AG04449 (cell line): ENCODE measurements at regions not wholly inside any gene's neighbourhood (a gene's known extent, or its start where the extent isn't known, plus 50 kb on each side); places are given as distances from the start of the nearest gene placed in this dataset.
A peak's percentile ranks its signal among the peaks of the same experiment; 100 is the strongest.

ENCODE experiments used
- CTCF ChIA-PET: fragments of 350-600 bp; formaldehyde crosslinking; extraction: SDS; loops from one replicate; lab custom pipeline; 2021; ENCODE audit warnings: antibody characterized with exemption; lab: Yijun Ruan, JAX
- POLR2A ChIA-PET: fragments of 400-600, 350-600 bp; formaldehyde crosslinking; extraction: SDS; loops from one replicate; lab custom pipeline; 2020; ENCODE audit warnings: antibody characterized with exemption, inconsistent platforms; lab: Yijun Ruan, JAX
- DNase-seq: peaks from one replicate; pipeline ENCODE4 v3.0.0-alpha.2; 2010; ENCODE audit warnings: low read depth, low spot score
- H3K4me3 ChIP-seq: 2 replicates; pipeline ENCODE4 v1.5.1; 2011; ENCODE audit warnings: low read depth, mild to moderate bottlenecking, control low read depth, low read length
- TF ChIP-seq, protein P1 (sequence below): IDR thresholded peaks from one replicate; pipeline ENCODE4 v1.5.1; 2011; ENCODE audit warnings: mild to moderate bottlenecking, moderate library complexity, low read length, control low read depth, inconsistent platforms; ENCODE audit not compliant: insufficient read depth; ENCODE audit errors: missing control alignments

DNA sequence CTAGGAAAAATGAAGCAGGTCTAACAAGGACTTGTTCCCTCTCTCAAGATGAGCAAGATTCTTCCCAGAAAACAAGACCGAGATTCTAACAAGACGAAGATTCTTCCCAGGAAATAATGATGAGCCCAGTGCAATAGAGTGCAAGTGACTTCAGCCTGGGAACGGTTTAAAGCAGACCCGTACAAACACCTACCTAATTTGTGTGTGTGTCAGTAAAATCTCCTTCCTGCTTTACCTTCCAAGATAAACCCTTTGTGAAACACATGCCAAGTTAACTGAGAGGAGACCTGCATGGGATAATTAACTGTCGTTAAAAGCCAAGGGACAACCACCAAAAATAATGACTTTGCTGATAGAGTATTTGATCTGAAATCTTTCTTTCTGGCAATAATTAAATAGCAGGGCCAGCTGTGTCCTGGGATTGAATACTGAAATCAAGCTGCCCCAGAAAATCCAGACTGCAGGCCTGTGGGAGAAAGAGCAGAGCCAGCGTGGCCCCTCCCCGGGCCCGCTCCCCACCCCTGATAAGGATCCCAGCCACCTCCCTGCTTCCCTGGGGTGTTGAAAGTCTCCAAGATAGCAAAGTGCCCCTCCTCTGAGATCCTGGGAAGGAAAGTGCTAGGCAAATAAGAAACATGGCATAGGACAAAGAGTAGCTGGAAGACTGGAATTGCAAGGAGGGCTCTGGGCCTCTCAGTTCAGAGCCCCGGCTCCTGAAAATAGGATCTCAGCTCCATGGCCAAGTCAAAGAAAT is 145.5 kb downstream of the CYP26B1 start:
- ChIA-PET POLR2A (no interaction called here), CTCF (interaction anchor here (1.0 to 2.7 kb wide), 3 partner anchors 8 to 198 kb away, joined by 3 to 17 read pairs (median 3); no protein-coding TSS in a partner anchor)
- H3K4me3 ChIP-seq: no peak overlapping the region
- no peak for DNase-seq
- TF ChIP-seq, protein P1, sequence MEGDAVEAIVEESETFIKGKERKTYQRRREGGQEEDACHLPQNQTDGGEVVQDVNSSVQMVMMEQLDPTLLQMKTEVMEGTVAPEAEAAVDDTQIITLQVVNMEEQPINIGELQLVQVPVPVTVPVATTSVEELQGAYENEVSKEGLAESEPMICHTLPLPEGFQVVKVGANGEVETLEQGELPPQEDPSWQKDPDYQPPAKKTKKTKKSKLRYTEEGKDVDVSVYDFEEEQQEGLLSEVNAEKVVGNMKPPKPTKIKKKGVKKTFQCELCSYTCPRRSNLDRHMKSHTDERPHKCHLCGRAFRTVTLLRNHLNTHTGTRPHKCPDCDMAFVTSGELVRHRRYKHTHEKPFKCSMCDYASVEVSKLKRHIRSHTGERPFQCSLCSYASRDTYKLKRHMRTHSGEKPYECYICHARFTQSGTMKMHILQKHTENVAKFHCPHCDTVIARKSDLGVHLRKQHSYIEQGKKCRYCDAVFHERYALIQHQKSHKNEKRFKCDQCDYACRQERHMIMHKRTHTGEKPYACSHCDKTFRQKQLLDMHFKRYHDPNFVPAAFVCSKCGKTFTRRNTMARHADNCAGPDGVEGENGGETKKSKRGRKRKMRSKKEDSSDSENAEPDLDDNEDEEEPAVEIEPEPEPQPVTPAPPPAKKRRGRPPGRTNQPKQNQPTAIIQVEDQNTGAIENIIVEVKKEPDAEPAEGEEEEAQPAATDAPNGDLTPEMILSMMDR: no peak

DNA sequence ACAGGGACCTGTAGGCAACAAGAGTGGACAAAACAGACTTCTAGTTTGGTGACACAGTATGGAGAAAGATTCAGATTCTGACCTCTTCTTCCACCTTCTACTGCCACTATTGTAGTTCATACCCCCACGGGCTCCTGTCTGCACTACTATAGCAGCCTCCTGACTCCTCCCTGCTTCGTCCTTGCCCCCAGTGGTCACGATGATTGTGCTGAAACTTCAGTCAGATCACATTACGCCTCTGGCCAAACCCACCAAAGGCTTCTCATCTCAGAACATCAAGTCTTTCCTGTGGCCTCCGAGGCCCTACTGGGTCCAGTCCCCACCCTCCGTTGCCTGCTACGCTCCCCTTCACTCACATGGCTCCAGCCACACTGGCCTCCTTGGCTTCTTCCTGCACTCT is 147.6 kb downstream of the CYP26B1 start:
- no peak overlapping the region for H3K4me3 ChIP-seq
- CTCF ChIA-PET: no interaction called here
- DNase-seq: no peak
- TF ChIP-seq, protein P1: no peak
- POLR2A ChIA-PET: no interaction called here

DNA sequence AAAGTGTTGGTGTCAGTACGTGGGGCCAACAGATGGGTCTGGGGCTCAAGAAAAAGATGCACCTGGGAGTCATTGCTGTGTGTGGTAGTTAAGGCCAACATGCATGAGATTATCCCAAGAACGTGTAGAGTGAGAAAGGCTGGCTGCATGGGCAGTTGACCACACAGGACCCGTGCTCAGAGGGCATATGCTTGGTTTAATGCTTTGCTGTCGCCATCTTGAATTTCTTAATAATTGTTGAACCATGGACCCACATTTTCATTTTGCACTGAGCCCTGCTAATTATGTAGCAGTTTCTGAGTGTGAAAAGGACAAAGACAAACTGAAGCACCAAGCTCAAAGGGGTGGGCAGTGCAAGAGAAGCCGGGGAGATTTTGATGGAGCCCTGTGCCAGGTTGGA is 148.1 kb downstream of the CYP26B1 start:
- ChIA-PET CTCF (no interaction called here), POLR2A (no interaction called here)
- TF ChIP-seq, protein P1: no peak
- no peak for DNase-seq
- no peak overlapping the region for H3K4me3 ChIP-seq

DNA sequence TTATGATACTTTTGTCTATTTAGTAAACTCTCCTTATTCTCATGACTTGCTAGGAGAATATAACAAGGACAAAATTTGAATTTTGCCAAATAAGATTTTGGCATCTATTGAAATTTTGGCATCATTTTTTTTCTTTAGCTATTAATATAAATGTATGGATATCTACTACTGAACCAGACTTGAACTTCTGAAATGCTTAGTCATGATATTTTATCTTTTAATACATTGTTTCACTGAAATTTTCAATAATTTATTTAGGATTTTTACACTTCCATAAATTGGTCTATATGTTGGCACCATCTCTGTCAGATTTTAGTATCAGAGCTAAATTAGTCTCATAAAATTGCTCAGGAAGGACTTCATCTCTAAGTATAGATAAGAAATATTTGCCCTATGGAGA is 149.8 kb downstream of the CYP26B1 start:
- POLR2A ChIA-PET: no interaction called here
- TF ChIP-seq, protein P1: no peak
- no peak overlapping the region for H3K4me3 ChIP-seq
- no peak for DNase-seq
- CTCF ChIA-PET: interaction anchor here (0.7 to 1.0 kb wide), 2 partner anchors 196 to 200 kb away, joined by 3 to 5 read pairs; no protein-coding TSS in a partner anchor

DNA sequence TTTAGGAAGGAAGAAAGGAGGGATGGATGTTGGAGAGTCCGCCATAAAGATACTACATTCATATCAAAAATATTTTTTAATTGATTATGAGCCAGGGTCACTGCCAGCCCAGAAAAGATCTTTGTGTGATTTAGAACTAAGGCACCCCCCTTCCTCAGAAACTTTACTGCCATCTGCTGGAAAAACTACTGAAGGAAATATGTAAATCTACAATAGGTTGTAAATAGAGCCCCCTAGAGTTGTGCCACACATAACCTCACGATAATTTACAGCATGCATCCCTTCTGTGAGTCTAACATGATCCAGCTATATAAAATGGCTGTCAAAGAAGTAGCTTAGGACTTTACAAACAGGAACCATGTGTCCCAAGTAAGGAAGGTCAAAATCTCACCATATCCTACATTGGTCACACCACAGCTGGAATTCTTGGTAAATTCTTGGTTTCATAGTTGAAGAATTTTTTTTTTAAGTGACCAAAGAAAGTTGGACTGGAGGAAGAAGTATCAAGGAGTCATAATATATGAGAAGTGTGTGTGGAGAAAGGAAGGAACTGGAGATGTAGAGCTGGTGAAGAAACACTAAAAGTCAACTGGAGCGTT is 152.5 kb downstream of the CYP26B1 start:
- ChIA-PET CTCF (interaction anchor here (0.8 to 10.7 kb wide), 27 partner anchors 9 to 450 kb away, joined by 3 to 208 read pairs (median 4); no protein-coding TSS in a partner anchor), POLR2A (no interaction called here)
- H3K4me3 ChIP-seq: no peak overlapping the region
- no peak for DNase-seq
- TF ChIP-seq, protein P1: peak; percentile 29

DNA sequence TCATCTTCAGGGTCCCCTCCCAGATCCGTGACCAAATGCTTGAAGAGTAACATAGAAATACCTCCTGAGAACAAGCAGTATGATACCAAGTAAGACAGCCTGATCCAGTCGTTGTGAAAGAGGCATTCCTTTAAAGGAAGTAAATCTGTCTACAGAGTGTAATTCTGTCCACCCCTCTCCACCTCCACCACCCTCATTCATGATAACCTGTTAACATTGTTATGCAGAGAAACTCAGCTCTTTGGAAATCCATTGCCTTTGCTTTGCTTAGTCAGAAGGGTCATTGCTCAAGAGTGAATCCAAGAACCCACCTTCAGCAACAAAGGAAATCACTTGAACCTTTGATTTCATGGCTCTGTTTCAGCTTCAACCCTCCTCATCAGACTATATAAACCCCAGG is 155.6 kb downstream of the CYP26B1 start:
- H3K4me3 ChIP-seq: no peak overlapping the region
- POLR2A ChIA-PET: no interaction called here
- DNase-seq: no peak
- CTCF ChIA-PET: interaction anchor here (1.2 to 10.7 kb wide), 4 partner anchors 18 to 588 kb away, joined by 3 to 208 read pairs (median 6); no protein-coding TSS in a partner anchor
- TF ChIP-seq, protein P1: no peak
